ENCODE measurements at regions not wholly inside any gene's neighbourhood (a gene's known extent, or its start where the extent isn't known, plus 50 kb on each side); places are given as distances from the start of the nearest gene placed in this dataset.

DNA sequence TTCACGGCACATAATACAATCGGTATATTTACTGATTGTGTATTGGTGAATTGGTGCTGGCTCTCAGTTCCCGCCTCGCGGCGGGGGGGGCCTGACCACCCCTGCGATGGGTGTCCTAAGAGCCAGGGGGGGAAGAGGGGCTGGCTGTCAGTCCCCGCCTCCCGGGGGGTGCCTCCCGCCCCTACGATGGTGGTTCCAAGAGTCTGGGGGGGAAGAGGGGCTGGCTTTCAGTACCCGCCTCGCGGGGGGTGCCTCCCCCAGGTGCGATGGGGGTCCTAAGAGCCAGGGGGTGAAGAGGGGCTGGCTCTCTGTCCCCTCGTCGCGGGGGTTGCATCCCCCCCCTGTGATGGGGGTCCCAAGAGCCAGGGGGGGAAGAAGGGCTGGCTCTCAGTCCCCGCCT lies 2321.8 kb upstream of the PCDH20 start:
- TF ChIP-seq POLR2A (IDR thresholded peaks at IDR 0.05): no peak
- TF ChIP-seq, protein P1, sequence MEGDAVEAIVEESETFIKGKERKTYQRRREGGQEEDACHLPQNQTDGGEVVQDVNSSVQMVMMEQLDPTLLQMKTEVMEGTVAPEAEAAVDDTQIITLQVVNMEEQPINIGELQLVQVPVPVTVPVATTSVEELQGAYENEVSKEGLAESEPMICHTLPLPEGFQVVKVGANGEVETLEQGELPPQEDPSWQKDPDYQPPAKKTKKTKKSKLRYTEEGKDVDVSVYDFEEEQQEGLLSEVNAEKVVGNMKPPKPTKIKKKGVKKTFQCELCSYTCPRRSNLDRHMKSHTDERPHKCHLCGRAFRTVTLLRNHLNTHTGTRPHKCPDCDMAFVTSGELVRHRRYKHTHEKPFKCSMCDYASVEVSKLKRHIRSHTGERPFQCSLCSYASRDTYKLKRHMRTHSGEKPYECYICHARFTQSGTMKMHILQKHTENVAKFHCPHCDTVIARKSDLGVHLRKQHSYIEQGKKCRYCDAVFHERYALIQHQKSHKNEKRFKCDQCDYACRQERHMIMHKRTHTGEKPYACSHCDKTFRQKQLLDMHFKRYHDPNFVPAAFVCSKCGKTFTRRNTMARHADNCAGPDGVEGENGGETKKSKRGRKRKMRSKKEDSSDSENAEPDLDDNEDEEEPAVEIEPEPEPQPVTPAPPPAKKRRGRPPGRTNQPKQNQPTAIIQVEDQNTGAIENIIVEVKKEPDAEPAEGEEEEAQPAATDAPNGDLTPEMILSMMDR (IDR thresholded peaks at IDR 0.05): no peak

Data from prostate gland (tissue), 2 donors.